ENCODE measurements at regions not wholly inside any gene's neighbourhood (a gene's known extent, or its start where the extent isn't known, plus 50 kb on each side); places are given as distances from the start of the nearest gene placed in this dataset.

DNA sequence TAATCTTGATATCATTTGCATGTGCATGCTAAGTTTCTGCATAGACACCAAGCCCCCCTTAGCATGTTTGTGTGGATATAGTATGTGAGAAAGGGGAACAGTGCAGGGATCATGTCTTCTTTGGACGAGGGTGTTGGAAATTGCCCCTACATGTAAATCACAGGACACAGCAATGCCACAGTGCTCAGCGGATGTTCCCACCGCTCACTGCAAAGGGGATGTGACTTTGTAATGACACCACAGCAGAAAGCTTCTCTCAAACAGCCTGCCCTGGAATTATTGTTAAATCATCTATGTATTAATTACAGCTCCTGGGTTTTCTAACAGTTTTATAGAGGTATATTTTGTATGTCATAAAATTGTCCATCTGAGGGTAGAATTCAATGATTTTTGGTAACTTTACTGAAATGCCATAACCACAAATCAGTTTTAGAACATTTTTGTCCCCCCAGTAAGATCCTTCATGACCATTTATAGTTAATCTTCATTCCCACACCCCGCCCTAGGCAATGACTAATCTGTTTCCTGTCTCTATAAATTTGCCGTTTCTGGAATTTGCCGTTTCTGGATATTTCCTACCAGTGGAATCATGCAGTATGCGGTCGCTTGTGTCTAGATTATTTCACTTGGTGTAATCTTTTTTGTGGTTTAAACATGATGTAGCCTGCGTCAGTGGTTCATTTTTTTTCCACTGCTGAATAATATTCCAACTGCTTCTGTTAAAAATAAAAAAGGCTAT is 648.5 kb upstream of the WWC1 start:
- TF ChIP-seq, protein P1, sequence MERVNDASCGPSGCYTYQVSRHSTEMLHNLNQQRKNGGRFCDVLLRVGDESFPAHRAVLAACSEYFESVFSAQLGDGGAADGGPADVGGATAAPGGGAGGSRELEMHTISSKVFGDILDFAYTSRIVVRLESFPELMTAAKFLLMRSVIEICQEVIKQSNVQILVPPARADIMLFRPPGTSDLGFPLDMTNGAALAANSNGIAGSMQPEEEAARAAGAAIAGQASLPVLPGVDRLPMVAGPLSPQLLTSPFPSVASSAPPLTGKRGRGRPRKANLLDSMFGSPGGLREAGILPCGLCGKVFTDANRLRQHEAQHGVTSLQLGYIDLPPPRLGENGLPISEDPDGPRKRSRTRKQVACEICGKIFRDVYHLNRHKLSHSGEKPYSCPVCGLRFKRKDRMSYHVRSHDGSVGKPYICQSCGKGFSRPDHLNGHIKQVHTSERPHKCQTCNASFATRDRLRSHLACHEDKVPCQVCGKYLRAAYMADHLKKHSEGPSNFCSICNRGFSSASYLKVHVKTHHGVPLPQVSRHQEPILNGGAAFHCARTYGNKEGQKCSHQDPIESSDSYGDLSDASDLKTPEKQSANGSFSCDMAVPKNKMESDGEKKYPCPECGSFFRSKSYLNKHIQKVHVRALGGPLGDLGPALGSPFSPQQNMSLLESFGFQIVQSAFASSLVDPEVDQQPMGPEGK (CRISPR knock-in tag; IDR thresholded peaks at IDR 0.05; ENCODE audit: borderline replicate concordance), result peak; percentile 57; the same call in 1 of the 2 replicates
- TF ChIP-seq TCF4 (CRISPR knock-in tag; IDR thresholded peaks at IDR 0.05; ENCODE audit: borderline replicate concordance) (no peak), PPARA (CRISPR knock-in tag; IDR thresholded peaks at IDR 0.05; ENCODE audit: borderline replicate concordance) (no peak), RARB (CRISPR knock-in tag; IDR thresholded peaks at IDR 0.05) (no peak), BACH2 (CRISPR knock-in tag; IDR thresholded peaks at IDR 0.05; ENCODE audit: borderline replicate concordance) (no peak), ZNF70 (CRISPR knock-in tag; IDR thresholded peaks at IDR 0.05) (no peak), ESRRG (CRISPR knock-in tag; IDR thresholded peaks at IDR 0.05) (no peak), TOX (CRISPR knock-in tag; IDR thresholded peaks at IDR 0.05; ENCODE audit: borderline replicate concordance) (peak; percentile 38; the same call in 1 of the 2 replicates), ZFP30 (CRISPR knock-in tag; IDR thresholded peaks at IDR 0.05) (no peak), ZC3H10 (CRISPR knock-in tag; IDR thresholded peaks at IDR 0.05) (peak; percentile 86)
- TF ChIP-seq, protein P2, sequence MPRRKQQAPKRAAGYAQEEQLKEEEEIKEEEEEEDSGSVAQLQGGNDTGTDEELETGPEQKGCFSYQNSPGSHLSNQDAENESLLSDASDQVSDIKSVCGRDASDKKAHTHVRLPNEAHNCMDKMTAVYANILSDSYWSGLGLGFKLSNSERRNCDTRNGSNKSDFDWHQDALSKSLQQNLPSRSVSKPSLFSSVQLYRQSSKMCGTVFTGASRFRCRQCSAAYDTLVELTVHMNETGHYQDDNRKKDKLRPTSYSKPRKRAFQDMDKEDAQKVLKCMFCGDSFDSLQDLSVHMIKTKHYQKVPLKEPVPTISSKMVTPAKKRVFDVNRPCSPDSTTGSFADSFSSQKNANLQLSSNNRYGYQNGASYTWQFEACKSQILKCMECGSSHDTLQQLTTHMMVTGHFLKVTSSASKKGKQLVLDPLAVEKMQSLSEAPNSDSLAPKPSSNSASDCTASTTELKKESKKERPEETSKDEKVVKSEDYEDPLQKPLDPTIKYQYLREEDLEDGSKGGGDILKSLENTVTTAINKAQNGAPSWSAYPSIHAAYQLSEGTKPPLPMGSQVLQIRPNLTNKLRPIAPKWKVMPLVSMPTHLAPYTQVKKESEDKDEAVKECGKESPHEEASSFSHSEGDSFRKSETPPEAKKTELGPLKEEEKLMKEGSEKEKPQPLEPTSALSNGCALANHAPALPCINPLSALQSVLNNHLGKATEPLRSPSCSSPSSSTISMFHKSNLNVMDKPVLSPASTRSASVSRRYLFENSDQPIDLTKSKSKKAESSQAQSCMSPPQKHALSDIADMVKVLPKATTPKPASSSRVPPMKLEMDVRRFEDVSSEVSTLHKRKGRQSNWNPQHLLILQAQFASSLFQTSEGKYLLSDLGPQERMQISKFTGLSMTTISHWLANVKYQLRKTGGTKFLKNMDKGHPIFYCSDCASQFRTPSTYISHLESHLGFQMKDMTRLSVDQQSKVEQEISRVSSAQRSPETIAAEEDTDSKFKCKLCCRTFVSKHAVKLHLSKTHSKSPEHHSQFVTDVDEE (CRISPR knock-in tag; IDR thresholded peaks at IDR 0.05), result no peak
- TF ChIP-seq, protein P3, sequence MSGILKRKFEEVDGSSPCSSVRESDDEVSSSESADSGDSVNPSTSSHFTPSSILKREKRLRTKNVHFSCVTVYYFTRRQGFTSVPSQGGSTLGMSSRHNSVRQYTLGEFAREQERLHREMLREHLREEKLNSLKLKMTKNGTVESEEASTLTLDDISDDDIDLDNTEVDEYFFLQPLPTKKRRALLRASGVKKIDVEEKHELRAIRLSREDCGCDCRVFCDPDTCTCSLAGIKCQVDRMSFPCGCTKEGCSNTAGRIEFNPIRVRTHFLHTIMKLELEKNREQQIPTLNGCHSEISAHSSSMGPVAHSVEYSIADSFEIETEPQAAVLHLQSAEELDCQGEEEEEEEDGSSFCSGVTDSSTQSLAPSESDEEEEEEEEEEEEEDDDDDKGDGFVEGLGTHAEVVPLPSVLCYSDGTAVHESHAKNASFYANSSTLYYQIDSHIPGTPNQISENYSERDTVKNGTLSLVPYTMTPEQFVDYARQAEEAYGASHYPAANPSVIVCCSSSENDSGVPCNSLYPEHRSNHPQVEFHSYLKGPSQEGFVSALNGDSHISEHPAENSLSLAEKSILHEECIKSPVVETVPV (CRISPR knock-in tag; IDR thresholded peaks at IDR 0.05), result no peak
- ATAC-seq, result peak; percentile 88

DNA sequence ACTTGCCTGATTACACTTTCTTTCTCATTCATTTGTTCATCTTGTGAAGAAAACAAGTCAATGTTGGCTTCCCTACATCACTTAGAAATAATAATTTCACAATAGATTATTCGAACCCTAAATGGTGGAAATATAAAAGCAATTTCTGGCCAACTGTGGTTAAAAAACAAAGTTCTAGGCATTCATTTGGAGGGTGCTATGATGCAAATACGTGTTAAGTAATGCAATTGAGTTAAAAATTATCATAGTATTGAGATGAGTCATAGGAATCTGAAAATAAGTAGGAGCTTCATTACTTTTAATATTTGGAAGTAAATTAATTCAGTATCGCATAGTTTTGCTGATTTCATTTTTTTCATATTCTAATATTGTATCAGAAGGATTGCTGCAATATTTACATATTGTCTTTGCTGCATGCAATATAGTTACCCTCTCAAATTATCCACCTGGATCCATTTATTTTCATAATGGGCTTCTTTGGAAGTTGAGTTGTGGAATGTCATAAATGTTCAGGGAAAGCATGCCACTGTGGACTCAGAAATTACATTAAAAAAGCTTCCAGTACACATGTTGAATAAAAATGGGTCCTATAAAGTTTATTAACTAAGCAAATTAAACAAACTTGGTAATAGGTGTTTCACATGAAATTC is 647.7 kb upstream of the WWC1 start:
- 0 out of 3 replicates have a peak, but pooled peaks have one; percentile 16 for ATAC-seq
- TF ChIP-seq ISL1 (CRISPR knock-in tag; IDR thresholded peaks at IDR 0.05) (peak; percentile 41), ZNF70 (CRISPR knock-in tag; IDR thresholded peaks at IDR 0.05) (no peak)
- TF ChIP-seq, protein P4, sequence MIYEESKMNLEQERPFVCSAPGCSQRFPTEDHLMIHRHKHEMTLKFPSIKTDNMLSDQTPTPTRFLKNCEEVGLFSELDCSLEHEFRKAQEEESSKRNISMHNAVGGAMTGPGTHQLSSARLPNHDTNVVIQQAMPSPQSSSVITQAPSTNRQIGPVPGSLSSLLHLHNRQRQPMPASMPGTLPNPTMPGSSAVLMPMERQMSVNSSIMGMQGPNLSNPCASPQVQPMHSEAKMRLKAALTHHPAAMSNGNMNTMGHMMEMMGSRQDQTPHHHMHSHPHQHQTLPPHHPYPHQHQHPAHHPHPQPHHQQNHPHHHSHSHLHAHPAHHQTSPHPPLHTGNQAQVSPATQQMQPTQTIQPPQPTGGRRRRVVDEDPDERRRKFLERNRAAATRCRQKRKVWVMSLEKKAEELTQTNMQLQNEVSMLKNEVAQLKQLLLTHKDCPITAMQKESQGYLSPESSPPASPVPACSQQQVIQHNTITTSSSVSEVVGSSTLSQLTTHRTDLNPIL (CRISPR knock-in tag; IDR thresholded peaks at IDR 0.05; ENCODE audit: low read depth), result peak; percentile 47; the same call in 1 of the 2 replicates

DNA sequence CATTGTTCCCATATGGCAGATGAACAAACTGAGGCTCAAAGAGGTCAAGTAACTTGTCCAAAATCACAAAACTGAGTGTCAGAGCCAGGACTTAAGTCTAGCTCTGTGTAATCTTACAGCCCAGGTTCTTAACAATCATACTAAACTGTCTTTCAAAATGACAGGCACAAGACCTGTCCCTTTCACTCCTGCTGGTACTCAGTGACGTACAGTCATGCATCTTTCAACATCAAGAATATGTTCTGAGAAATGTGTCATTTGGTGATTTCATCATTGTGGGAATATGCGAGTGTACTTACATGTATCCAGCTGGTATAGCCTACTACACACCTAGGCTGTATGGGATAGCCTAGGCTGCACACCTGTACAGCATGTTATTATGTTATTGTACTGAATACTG is 646.8 kb upstream of the WWC1 start:
- no peak for TF ChIP-seq TCF4 (CRISPR knock-in tag; IDR thresholded peaks at IDR 0.05; ENCODE audit: borderline replicate concordance)
- no peak for TF ChIP-seq ESRRG (CRISPR knock-in tag; IDR thresholded peaks at IDR 0.05)
- no peak for TF ChIP-seq ARNTL (CRISPR knock-in tag; IDR thresholded peaks at IDR 0.05; ENCODE audit: borderline replicate concordance, low read depth)
- TF ChIP-seq, protein P1 (CRISPR knock-in tag; IDR thresholded peaks at IDR 0.05; ENCODE audit: borderline replicate concordance), result no peak
- TF ChIP-seq OSR1 (CRISPR knock-in tag; IDR thresholded peaks at IDR 0.05), result no peak
- TF ChIP-seq PPARA (CRISPR knock-in tag; IDR thresholded peaks at IDR 0.05; ENCODE audit: borderline replicate concordance), result no peak
- ATAC-seq, result no peak

DNA sequence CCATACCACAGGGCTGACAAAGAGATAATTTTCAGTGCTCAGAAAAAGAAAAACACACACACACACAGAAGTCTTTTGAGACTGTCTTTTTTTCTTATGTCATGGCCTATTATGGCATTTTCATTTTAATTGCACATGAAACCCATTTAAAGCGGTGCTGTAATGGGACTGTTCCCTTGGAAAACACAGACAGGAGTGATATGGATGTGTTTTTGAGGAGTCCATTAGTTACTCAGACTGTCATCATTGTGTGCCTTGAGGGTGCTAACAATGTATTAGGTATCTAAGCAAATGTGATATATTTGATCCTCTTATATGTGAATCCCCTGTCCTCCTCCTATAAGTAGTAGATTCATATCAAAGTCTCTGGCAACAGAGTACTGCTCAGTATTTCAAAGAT is 642.0 kb upstream of the WWC1 start:
- no peak for ATAC-seq
- TF ChIP-seq OSR1 (CRISPR knock-in tag; IDR thresholded peaks at IDR 0.05) (no peak), RARB (CRISPR knock-in tag; IDR thresholded peaks at IDR 0.05) (no peak), ZFP3 (CRISPR knock-in tag; IDR thresholded peaks at IDR 0.05) (no peak), ARNTL (CRISPR knock-in tag; IDR thresholded peaks at IDR 0.05; ENCODE audit: borderline replicate concordance, low read depth) (no peak), TCF4 (CRISPR knock-in tag; IDR thresholded peaks at IDR 0.05; ENCODE audit: borderline replicate concordance) (no peak), CSDC2 (CRISPR knock-in tag; IDR thresholded peaks at IDR 0.05) (no peak), ZFP30 (CRISPR knock-in tag; IDR thresholded peaks at IDR 0.05) (no peak), PPARA (CRISPR knock-in tag; IDR thresholded peaks at IDR 0.05; ENCODE audit: borderline replicate concordance) (no peak), ZNF8 (CRISPR knock-in tag; IDR thresholded peaks at IDR 0.05) (no peak), ZC3H10 (CRISPR knock-in tag; IDR thresholded peaks at IDR 0.05) (no peak)
- TF ChIP-seq, protein P5, sequence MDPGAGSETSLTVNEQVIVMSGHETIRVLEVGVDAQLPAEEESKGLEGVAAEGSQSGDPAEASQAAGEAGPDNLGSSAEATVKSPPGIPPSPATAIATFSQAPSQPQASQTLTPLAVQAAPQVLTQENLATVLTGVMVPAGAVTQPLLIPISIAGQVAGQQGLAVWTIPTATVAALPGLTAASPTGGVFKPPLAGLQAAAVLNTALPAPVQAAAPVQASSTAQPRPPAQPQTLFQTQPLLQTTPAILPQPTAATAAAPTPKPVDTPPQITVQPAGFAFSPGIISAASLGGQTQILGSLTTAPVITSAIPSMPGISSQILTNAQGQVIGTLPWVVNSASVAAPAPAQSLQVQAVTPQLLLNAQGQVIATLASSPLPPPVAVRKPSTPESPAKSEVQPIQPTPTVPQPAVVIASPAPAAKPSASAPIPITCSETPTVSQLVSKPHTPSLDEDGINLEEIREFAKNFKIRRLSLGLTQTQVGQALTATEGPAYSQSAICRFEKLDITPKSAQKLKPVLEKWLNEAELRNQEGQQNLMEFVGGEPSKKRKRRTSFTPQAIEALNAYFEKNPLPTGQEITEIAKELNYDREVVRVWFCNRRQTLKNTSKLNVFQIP (CRISPR knock-in tag; IDR thresholded peaks at IDR 0.05; ENCODE audit: borderline replicate concordance, low read depth), result no peak
- TF ChIP-seq, protein P3 (CRISPR knock-in tag; IDR thresholded peaks at IDR 0.05), result no peak

Data from SK-N-SH treated with all-trans-retinoic acid at 6 μM for 48 hours (cell line).